Natural killer cell (primary cell): ENCODE measurements at regions not wholly inside any gene's neighbourhood (a gene's known extent, or its start where the extent isn't known, plus 50 kb on each side); places are given as distances from the start of the nearest gene placed in this dataset.

Experiments
- ATAC-seq, 3 donors: fragments of 150-1000 bp in 2 of 3; fragments of 200-7000 bp in 1 of 3; cut with Tn5 transposase; 1 replicate in 1 of 3; 2 replicates in 2 of 3; pipeline ENCODE4 v1.10.0; 2021; ENCODE audit warnings: mild to moderate bottlenecking in 2 of 3, moderate library complexity in 2 of 3
- DNase-seq, 2 donors: peaks; one replicate each; pipeline versions ENCODE4 v3.0.0 to v3.0.0-alpha.2; 2013 to 2021; ENCODE audit warnings: mixed read lengths in 1 of 2
- H3K27ac ChIP-seq: one replicate; pipeline ENCODE4 v1.5.1; 2013; ENCODE audit warnings: mild to moderate bottlenecking, low read length
- H3K27me3 ChIP-seq: one replicate; pipeline ENCODE4 v1.6.1; 2013; ENCODE audit warnings: low read length; ENCODE audit not compliant: control insufficient read depth, insufficient read depth
- H3K36me3 ChIP-seq: one replicate; pipeline ENCODE4 v1.6.1; 2013; ENCODE audit warnings: low read length; ENCODE audit not compliant: control insufficient read depth, insufficient read depth
- H3K4me1 ChIP-seq: one replicate; pipeline ENCODE4 v1.6.1; 2013; ENCODE audit warnings: low read length; ENCODE audit not compliant: control insufficient read depth, insufficient read depth
- H3K4me3 ChIP-seq: one replicate; pipeline ENCODE4 v1.5.1; 2013; ENCODE audit warnings: low read length
- H3K9me3 ChIP-seq: one replicate; pipeline ENCODE4 v1.6.1; 2013; ENCODE audit warnings: low read length; ENCODE audit not compliant: control insufficient read depth, insufficient read depth
- H3K27ac Mint-ChIP-seq, 2 donors: one replicate each; pipeline ENCODE4 v1.8.0; 2022; ENCODE audit warnings: mild to moderate bottlenecking in 2 of 2, mixed read lengths in 2 of 2, moderate library complexity in 1 of 2
- H3K27me3 Mint-ChIP-seq, 2 donors: one replicate each; pipeline ENCODE4 v1.8.0; 2022; ENCODE audit warnings: low read depth in 2 of 2, mixed read lengths in 2 of 2
- H3K36me3 Mint-ChIP-seq: one replicate; pipeline ENCODE4 v1.8.0; 2022; ENCODE audit warnings: mixed read lengths
- H3K4me1 Mint-ChIP-seq, 2 donors: one replicate each; pipeline ENCODE4 v1.8.0; 2022; ENCODE audit warnings: mixed read lengths in 2 of 2
- H3K4me3 Mint-ChIP-seq: one replicate; pipeline ENCODE4 v1.8.0; 2022; ENCODE audit warnings: mild to moderate bottlenecking, moderate library complexity, mixed read lengths
- H3K9me3 Mint-ChIP-seq, 2 donors: one replicate each; pipeline ENCODE4 v1.8.0; 2022; ENCODE audit warnings: mixed read lengths in 2 of 2
- WGBS: methylation state at CpG from one replicate; pipeline ENCODE4 v1.1.7; 2013; ENCODE audit warnings: missing lambda C conversion rate; ENCODE audit not compliant: insufficient coverage; 5-methylcytosine and 5-hydroxymethylcytosine counted together
- intact Hi-C: fragments of 100-400 bp; cut with micrococcal nuclease; formaldehyde crosslinking; loops from one replicate; pipeline ENCODE4 v1.14.2; 2022
- TF ChIP-seq, protein P1 (sequence below): fragments of 200-600 bp; IDR thresholded peaks from one replicate; pipeline ENCODE4 v1.8.0; 2022; ENCODE audit warnings: antibody characterized with exemption

DNA sequence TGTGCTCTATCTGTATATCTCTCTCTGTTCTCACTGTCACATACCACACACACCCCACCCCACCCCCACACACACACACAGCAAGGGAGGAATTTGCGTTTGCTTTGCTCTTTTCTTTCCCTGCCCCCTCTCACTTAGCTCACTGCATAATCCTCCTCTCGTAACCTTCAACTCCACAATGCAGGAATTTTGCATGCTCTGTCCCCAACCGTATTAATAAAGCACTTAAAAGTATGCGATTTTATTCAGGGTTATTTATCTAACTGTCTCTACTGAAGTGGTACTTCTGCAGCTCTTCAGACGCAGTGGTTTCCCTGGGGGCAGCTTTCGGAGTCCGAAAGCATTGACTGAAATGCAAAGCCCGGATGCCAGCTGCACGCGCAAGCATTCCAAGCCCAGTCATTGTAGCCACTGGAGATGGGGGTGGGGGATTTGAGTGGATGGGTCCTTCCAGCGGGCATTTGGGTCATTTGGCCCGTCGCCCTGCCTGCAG is 105.4 kb upstream of the RBFOX1 start:
- no peaks in the 10 kb centered on the region for H3K36me3 ChIP-seq
- no peak overlapping the region for H3K4me3 Mint-ChIP-seq
- no peaks in the 10 kb centered on the region for H3K4me1 Mint-ChIP-seq
- ATAC-seq (no peak), DNase-seq (no peak)
- no peaks in the 10 kb centered on the region for H3K27me3 Mint-ChIP-seq
- H3K27ac ChIP-seq: no peak overlapping the region
- H3K9me3 ChIP-seq: no peaks in the 10 kb centered on the region
- no peak overlapping the region for H3K4me3 ChIP-seq
- 27% methylated on average over 13 of the region's 13 CpGs for WGBS
- TF ChIP-seq, protein P1, sequence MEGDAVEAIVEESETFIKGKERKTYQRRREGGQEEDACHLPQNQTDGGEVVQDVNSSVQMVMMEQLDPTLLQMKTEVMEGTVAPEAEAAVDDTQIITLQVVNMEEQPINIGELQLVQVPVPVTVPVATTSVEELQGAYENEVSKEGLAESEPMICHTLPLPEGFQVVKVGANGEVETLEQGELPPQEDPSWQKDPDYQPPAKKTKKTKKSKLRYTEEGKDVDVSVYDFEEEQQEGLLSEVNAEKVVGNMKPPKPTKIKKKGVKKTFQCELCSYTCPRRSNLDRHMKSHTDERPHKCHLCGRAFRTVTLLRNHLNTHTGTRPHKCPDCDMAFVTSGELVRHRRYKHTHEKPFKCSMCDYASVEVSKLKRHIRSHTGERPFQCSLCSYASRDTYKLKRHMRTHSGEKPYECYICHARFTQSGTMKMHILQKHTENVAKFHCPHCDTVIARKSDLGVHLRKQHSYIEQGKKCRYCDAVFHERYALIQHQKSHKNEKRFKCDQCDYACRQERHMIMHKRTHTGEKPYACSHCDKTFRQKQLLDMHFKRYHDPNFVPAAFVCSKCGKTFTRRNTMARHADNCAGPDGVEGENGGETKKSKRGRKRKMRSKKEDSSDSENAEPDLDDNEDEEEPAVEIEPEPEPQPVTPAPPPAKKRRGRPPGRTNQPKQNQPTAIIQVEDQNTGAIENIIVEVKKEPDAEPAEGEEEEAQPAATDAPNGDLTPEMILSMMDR: no peak
- H3K9me3 Mint-ChIP-seq: peaks cover 12% of the 10 kb centered on the region in 2 donors
- no peak overlapping the region for H3K27ac Mint-ChIP-seq
- intact Hi-C loops: no loop called here
- H3K4me1 ChIP-seq: no peaks in the 10 kb centered on the region
- H3K27me3 ChIP-seq: no peaks in the 10 kb centered on the region
- no peaks in the 10 kb centered on the region for H3K36me3 Mint-ChIP-seq

DNA sequence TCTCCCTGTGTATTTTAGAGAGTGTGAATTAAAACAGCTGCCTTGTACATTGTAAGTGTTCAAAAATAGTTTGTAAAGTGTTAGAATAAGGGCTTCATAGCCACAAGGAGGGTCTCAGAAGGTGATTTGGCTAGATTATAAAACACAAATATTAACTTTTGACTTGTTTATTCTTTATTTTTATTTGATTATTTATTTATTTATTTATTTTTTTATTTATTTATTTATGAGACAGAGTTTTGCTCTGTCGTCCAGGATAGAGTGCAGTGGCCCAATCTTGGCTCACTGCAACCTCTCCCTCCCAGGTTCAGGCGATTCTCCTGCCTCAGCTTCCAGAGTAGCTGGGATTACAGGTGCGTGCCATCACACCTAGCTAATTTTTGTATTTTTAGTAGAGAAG is 111.5 kb upstream of the RBFOX1 start:
- 96% methylated on average over 3 of the region's 3 CpGs for WGBS
- DNase-seq (no peak), ATAC-seq (no peak)
- no peak overlapping the region for H3K4me3 Mint-ChIP-seq
- peaks cover 2 to 7% of the 10 kb centered on the region in 2 donors for H3K9me3 Mint-ChIP-seq
- Histone ChIP-seq H3K4me1 (no peaks in the 10 kb centered on the region), H3K27me3 (no peaks in the 10 kb centered on the region), H3K9me3 (no peaks in the 10 kb centered on the region), H3K36me3 (no peaks in the 10 kb centered on the region), H3K27ac (no peak overlapping the region), H3K4me3 (no peak overlapping the region)
- H3K4me1 Mint-ChIP-seq: no peaks in the 10 kb centered on the region
- H3K27ac Mint-ChIP-seq: no peak overlapping the region
- intact Hi-C loops: no loop called here
- no peaks in the 10 kb centered on the region for H3K36me3 Mint-ChIP-seq
- no peaks in the 10 kb centered on the region for H3K27me3 Mint-ChIP-seq
- TF ChIP-seq, protein P1: no peak

- Mint-ChIP-seq H3K36me3 (no peaks in the 10 kb centered on the region), H3K27me3 (no peaks in the 10 kb centered on the region)
Observed at GRCh38 chr16:7218936-7219335, 113.7 kb upstream of the RBFOX1 start.

GRCh38 chr16:7217797-7218196 is 114.8 kb upstream of the RBFOX1 start:
- no peaks in the 10 kb centered on the region for H3K36me3 Mint-ChIP-seq
- WGBS: 91% methylated on average over 14 of the region's 14 CpGs
- Histone ChIP-seq H3K9me3 (no peaks in the 10 kb centered on the region), H3K36me3 (no peaks in the 10 kb centered on the region), H3K4me3 (no peak overlapping the region), H3K27ac (no peak overlapping the region), H3K4me1 (no peaks in the 10 kb centered on the region), H3K27me3 (no peaks in the 10 kb centered on the region)
- no peaks in the 10 kb centered on the region for H3K4me1 Mint-ChIP-seq
- intact Hi-C loops: no loop called here
- DNase-seq (no peak), ATAC-seq (no peak)
- H3K9me3 Mint-ChIP-seq: peaks cover 7 to 9% of the 10 kb centered on the region in 2 donors
- H3K27me3 Mint-ChIP-seq: no peaks in the 10 kb centered on the region
- TF ChIP-seq, protein P1: no peak
- H3K27ac Mint-ChIP-seq: no peak overlapping the region
- no peak overlapping the region for H3K4me3 Mint-ChIP-seq

More at GRCh38 chr16:7218936-7219335, 113.7 kb upstream of the RBFOX1 start:
- DNase-seq (no peak), ATAC-seq (no peak)
- Histone ChIP-seq H3K9me3 (no peaks in the 10 kb centered on the region), H3K27me3 (no peaks in the 10 kb centered on the region), H3K4me1 (no peaks in the 10 kb centered on the region), H3K36me3 (no peaks in the 10 kb centered on the region), H3K27ac (no peak overlapping the region), H3K4me3 (no peak overlapping the region)
- Mint-ChIP-seq H3K4me3 (no peak overlapping the region), H3K9me3 (peaks cover 7 to 8% of the 10 kb centered on the region in 2 donors), H3K4me1 (no peaks in the 10 kb centered on the region), H3K27ac (no peak overlapping the region)
- 44% methylated on average over 4 of the region's 4 CpGs for WGBS
- intact Hi-C loops: no loop called here
- TF ChIP-seq, protein P1: no peak
